H1 (cell line): ENCODE measurements at regions not wholly inside any gene's neighbourhood (a gene's known extent, or its start where the extent isn't known, plus 50 kb on each side); places are given as distances from the start of the nearest gene placed in this dataset.

Experiments used
- CTCF ChIA-PET: fragments of 300-600 bp; sonication (Branson Sonifier 250); formaldehyde crosslinking; loops from one replicate; lab custom pipeline; 2021; ENCODE audit not compliant: partially characterized antibody; lab: Charles Lee
- POLR2A ChIA-PET: fragments of 300-600 bp; sonication (Branson Sonifier 250); formaldehyde crosslinking; loops from one replicate; lab custom pipeline; 2021; ENCODE audit warnings: inconsistent platforms; ENCODE audit not compliant: partially characterized antibody; lab: Charles Lee
- DNase-seq, 2 experiments: peaks; one replicate each; pipeline versions ENCODE4 v3.0.0 to v3.0.0-alpha.2; 2010 to 2022; ENCODE audit warnings: low spot score in 2 of 2, low read depth in 1 of 2, mixed read lengths in 1 of 2
- FAIRE-seq: peaks from 2 replicates; lab custom pipeline; 2011; peaks lifted over from hg19 to GRCh38; lab: Jason Lieb, UNC
- H2AFZ ChIP-seq: 2 replicates; pipeline ENCODE4 v1.8.1; 2012; ENCODE audit warnings: low read length, inconsistent platforms
- H2AK5ac ChIP-seq: 2 replicates; pipeline ENCODE4 v1.6.1; 2013; ENCODE audit warnings: low read depth, low read length
- H2BK120ac ChIP-seq: replicated peaks from 2 replicates; pipeline ENCODE3; 2013; ENCODE audit warnings: low read depth, low read length, inconsistent platforms
- H2BK12ac ChIP-seq: 2 replicates; pipeline ENCODE4 v1.6.1; 2013; ENCODE audit warnings: low read depth, low read length
- H2BK15ac ChIP-seq: 2 replicates; pipeline ENCODE4 v1.6.1; 2013; ENCODE audit warnings: low read length
- H2BK20ac ChIP-seq: 2 replicates; pipeline ENCODE4 v1.6.1; 2013; ENCODE audit warnings: low read length
- H2BK5ac ChIP-seq: 2 replicates; pipeline ENCODE4 v1.6.1; 2013; ENCODE audit warnings: low read depth, low read length
- H3K14ac ChIP-seq: 2 replicates; pipeline ENCODE4 v1.6.1; 2013; ENCODE audit warnings: inconsistent platforms; ENCODE audit not compliant: insufficient read length
- H3K18ac ChIP-seq: 2 replicates; pipeline ENCODE4 v1.6.1; 2013; ENCODE audit warnings: low read length; ENCODE audit errors: extremely low read depth
- H3K23ac ChIP-seq: 2 replicates; pipeline ENCODE4 v1.6.1; 2013; ENCODE audit warnings: inconsistent platforms; ENCODE audit not compliant: insufficient read length
- H3K23me2 ChIP-seq: 2 replicates; pipeline ENCODE4 v1.6.1; 2013; ENCODE audit warnings: low read depth, low read length
- H3K27ac ChIP-seq: 2 replicates; pipeline ENCODE4 v1.6.1; 2011; ENCODE audit warnings: low read depth, low read length, inconsistent platforms
- H3K27me3 ChIP-seq, 4 experiments: replicated peaks in 1 of 4; 1 replicate in 1 of 4; 2 replicates in 3 of 4; pipeline versions ENCODE4 v1.6.1 to v1.8.1; 2011 to 2013; ENCODE audit warnings: low read length in 3 of 4, mild to moderate bottlenecking in 3 of 4, inconsistent platforms in 2 of 4, mixed read lengths in 2 of 4, moderate library complexity in 1 of 4; ENCODE audit not compliant: control insufficient read depth in 3 of 4, insufficient read depth in 3 of 4; ENCODE audit errors: extremely low read depth in 1 of 4
- H3K36me3 ChIP-seq, 4 experiments: 2 replicates each; pipeline versions ENCODE4 v1.6.1 to v1.8.1; 2011 to 2013; ENCODE audit warnings: mild to moderate bottlenecking in 4 of 4, low read length in 3 of 4, moderate library complexity in 2 of 4, control low read depth in 1 of 4, inconsistent platforms in 1 of 4; ENCODE audit not compliant: insufficient read depth in 4 of 4, control insufficient read depth in 2 of 4
- H3K4ac ChIP-seq: replicated peaks from 2 replicates; pipeline ENCODE3; 2013; ENCODE audit warnings: low read length, low read depth, mixed read lengths, inconsistent platforms; ENCODE audit not compliant: insufficient read length
- H3K4me1 ChIP-seq, 4 experiments: replicated peaks in 1 of 4; 1 replicate in 1 of 4; 2 replicates in 3 of 4; pipeline versions ENCODE4 v1.6.1 to v1.8.1; 2011 to 2013; ENCODE audit warnings: low read length in 3 of 4, inconsistent platforms in 2 of 4, mixed read lengths in 1 of 4; ENCODE audit not compliant: insufficient read depth in 4 of 4, control insufficient read depth in 3 of 4
- H3K4me2 ChIP-seq, 2 experiments: 2 replicates each; pipeline versions ENCODE4 v1.6.1 to v1.8.1; 2011 to 2013; ENCODE audit warnings: low read depth in 2 of 2, low read length in 2 of 2, control low read depth in 1 of 2, inconsistent platforms in 1 of 2, mild to moderate bottlenecking in 1 of 2; ENCODE audit not compliant: insufficient read depth in 1 of 2
- H3K4me3 ChIP-seq, 4 experiments: fragments of 200-600, 300-600 bp in 1 of 4; sonication (generic), shearing (Covaris generic), sonication (Bioruptor Twin) in 1 of 4; 2 replicates each; pipeline versions ENCODE4 v1.5.1 to v1.8.1; 2011 to 2016; ENCODE audit warnings: low read length in 4 of 4, low read depth in 3 of 4, control low read depth in 2 of 4, inconsistent platforms in 2 of 4, mild to moderate bottlenecking in 2 of 4, mixed read lengths in 1 of 4, moderate library complexity in 1 of 4; ENCODE audit not compliant: insufficient read depth in 2 of 4; ENCODE audit errors: extremely low read depth in 1 of 4
- H3K56ac ChIP-seq: replicated peaks from 2 replicates; pipeline ENCODE3; 2013; ENCODE audit warnings: low read depth, mild to moderate bottlenecking, mixed read lengths, low read length, inconsistent platforms; ENCODE audit not compliant: insufficient read length
- H3K79me1 ChIP-seq: 2 replicates; pipeline ENCODE4 v1.6.1; 2013; ENCODE audit warnings: low read depth, low read length, control low read depth
- H3K79me2 ChIP-seq, 2 experiments: 2 replicates each; pipeline versions ENCODE4 v1.6.1 to v1.8.1; 2012 to 2013; ENCODE audit warnings: low read length in 2 of 2, mild to moderate bottlenecking in 2 of 2, inconsistent platforms in 1 of 2; ENCODE audit not compliant: insufficient read depth in 2 of 2, control insufficient read depth in 1 of 2
- H3K9ac ChIP-seq, 4 experiments: replicated peaks in 1 of 4; 1 replicate in 1 of 4; 2 replicates in 3 of 4; pipeline versions ENCODE4 v1.6.1 to v1.8.1; 2011 to 2013; ENCODE audit warnings: low read depth in 3 of 4, low read length in 3 of 4, control low read depth in 2 of 4, mild to moderate bottlenecking in 2 of 4, moderate library complexity in 2 of 4, inconsistent platforms in 1 of 4; ENCODE audit errors: extremely low read depth in 1 of 4
- H3K9me3 ChIP-seq, 2 experiments: 2 replicates each; pipeline versions ENCODE4 v1.6.1 to v1.8.1; 2012 to 2013; ENCODE audit warnings: mild to moderate bottlenecking in 2 of 2, moderate library complexity in 2 of 2, control low read depth in 1 of 2, inconsistent platforms in 1 of 2, low read depth in 1 of 2, low read length in 1 of 2, mixed read lengths in 1 of 2; ENCODE audit not compliant: insufficient read depth in 2 of 2
- H4K20me1 ChIP-seq, 2 experiments: replicated peaks in 1 of 2; 2 replicates each; pipeline versions ENCODE3 to v1.8.1; 2011 to 2013; ENCODE audit warnings: inconsistent platforms in 2 of 2, low read length in 2 of 2, mild to moderate bottlenecking in 1 of 2; ENCODE audit not compliant: insufficient read depth in 2 of 2, control insufficient read depth in 1 of 2
- H4K5ac ChIP-seq: 2 replicates; pipeline ENCODE4 v1.6.1; 2013; ENCODE audit warnings: low read length, low read depth, mixed read lengths, inconsistent platforms; ENCODE audit not compliant: insufficient read length
- H4K8ac ChIP-seq: 2 replicates; pipeline ENCODE4 v1.8.0; 2013; ENCODE audit warnings: mild to moderate bottlenecking, moderate library complexity, low read length, inconsistent platforms; ENCODE audit not compliant: insufficient read depth; ENCODE audit errors: extremely low read depth
- H4K91ac ChIP-seq: replicated peaks from 2 replicates; pipeline ENCODE3; 2013; ENCODE audit warnings: low read length, mixed read lengths, inconsistent platforms; ENCODE audit not compliant: insufficient read length
- ATF3 ChIP-seq: IDR thresholded peaks from 2 replicates; pipeline ENCODE4 v1.6.1; 2011; ENCODE audit warnings: low read depth, mild to moderate bottlenecking, low read length; ENCODE audit not compliant: insufficient read depth
- CTBP2 ChIP-seq: IDR thresholded peaks from 2 replicates; pipeline ENCODE4 v1.7.0; 2011; ENCODE audit warnings: borderline replicate concordance, mild to moderate bottlenecking, moderate library complexity, mixed read lengths, low read length; ENCODE audit not compliant: insufficient read depth, insufficient read length
- FOSL1 ChIP-seq: IDR thresholded peaks from 2 replicates; pipeline ENCODE4 v1.6.1; 2011; ENCODE audit warnings: mild to moderate bottlenecking, low read depth, low read length, moderate library complexity; ENCODE audit not compliant: insufficient read depth
- GTF2F1 ChIP-seq: IDR thresholded peaks from 2 replicates; pipeline ENCODE4 v1.6.1; 2012; ENCODE audit warnings: low read depth, low read length, improper control_type of control experiment, borderline replicate concordance
- HDAC2 ChIP-seq, 2 experiments: fragments of 300-600 bp in 1 of 2; sonication (generic) in 1 of 2; IDR thresholded peaks; 2 replicates each; pipeline ENCODE4 v1.6.1; 2011 to 2012; ENCODE audit warnings: low read depth in 2 of 2, low read length in 2 of 2, mild to moderate bottlenecking in 2 of 2, moderate library complexity in 2 of 2, borderline replicate concordance in 1 of 2, inconsistent platforms in 1 of 2
- JUN ChIP-seq: IDR thresholded peaks from 2 replicates; pipeline ENCODE4 v1.6.1; 2011; ENCODE audit warnings: low read depth, mild to moderate bottlenecking, improper control_type of control experiment, low read length
- MAFK ChIP-seq: IDR thresholded peaks from 2 replicates; pipeline ENCODE4 v1.6.1; 2012; ENCODE audit warnings: low read depth, mild to moderate bottlenecking, improper control_type of control experiment, low read length
- NANOG ChIP-seq: IDR thresholded peaks from 2 replicates; pipeline ENCODE4 v1.6.1; 2011; ENCODE audit warnings: low read length, low read depth, mild to moderate bottlenecking, inconsistent platforms; ENCODE audit not compliant: insufficient read depth, poor library complexity, severe bottlenecking
- POU5F1 ChIP-seq: IDR thresholded peaks from 2 replicates; pipeline ENCODE4 v1.6.1; 2011; ENCODE audit warnings: low read depth, mild to moderate bottlenecking, low read length, moderate library complexity
- RFX5 ChIP-seq: IDR thresholded peaks from 2 replicates; pipeline ENCODE4 v1.6.1; 2011; ENCODE audit warnings: low read depth, low read length, improper control_type of control experiment, borderline replicate concordance
- RNF2 ChIP-seq: fragments of 200-900, 300-1000 bp; sonication (generic); IDR thresholded peaks from 2 replicates; pipeline ENCODE4 v1.7.1; 2016; ENCODE audit warnings: borderline replicate concordance, low read depth, mild to moderate bottlenecking, antibody characterized with exemption, low read length; ENCODE audit not compliant: poor library complexity, severe bottlenecking; ENCODE audit errors: missing control alignments
- SP2 ChIP-seq: IDR thresholded peaks from 2 replicates; pipeline ENCODE4 v1.6.1; 2012; ENCODE audit warnings: mild to moderate bottlenecking, low read length, inconsistent platforms
- TEAD4 ChIP-seq: IDR thresholded peaks from 2 replicates; pipeline ENCODE4 v1.6.1; 2012; ENCODE audit warnings: low read depth, low read length, inconsistent platforms, mixed read lengths
- WGBS, 2 experiments: shearing (Covaris generic) in 1 of 2; methylation state at CpG; one replicate each; pipeline versions ENCODE4 v1.1.6 to v1.1.7; 2013 to 2015; ENCODE audit warnings: low lambda C conversion rate in 2 of 2, mixed read lengths in 2 of 2, inconsistent platforms in 1 of 2, low coverage in 1 of 2, missing lambda C conversion rate in 1 of 2; ENCODE audit not compliant: insufficient replicate concordance in 2 of 2, insufficient coverage in 1 of 2, insufficient read length in 1 of 2; ENCODE audit errors: extremely low coverage in 1 of 2, missing lambda C conversion rate in 1 of 2; 5-methylcytosine and 5-hydroxymethylcytosine counted together

- H4K20me1 ChIP-seq, result no peaks in the 10 kb centered on the region
- no peak overlapping the region for H2BK120ac ChIP-seq
- no peaks in the 10 kb centered on the region for H3K27me3 ChIP-seq
- no peak overlapping the region for H3K4me2 ChIP-seq
- FAIRE-seq, result no peak
- no peaks in the 10 kb centered on the region for H3K79me1 ChIP-seq
- no peak overlapping the region for H3K27ac ChIP-seq
- no peak overlapping the region for H2AK5ac ChIP-seq
- H3K4me3 ChIP-seq, result no peak overlapping the region
- no peak overlapping the region for H2AFZ ChIP-seq
- TF ChIP-seq MAFK (no peak), RFX5 (no peak), GTF2F1 (no peak), JUN (no peak), SP2 (no peak), HDAC2 (IDR thresholded peaks at IDR 0.05; ENCODE audit: borderline replicate concordance in 1 of 2, low read depth in 2 of 2, low read length in 2 of 2) (no peak), TEAD4 (no peak), CTBP2 (no peak), RNF2 (no peak), NANOG (no peak), POU5F1 (no peak), ATF3 (no peak), FOSL1 (no peak)
- TF ChIP-seq, all 59 proteins: peak for 0
- Histone ChIP-seq H2BK5ac (no peak overlapping the region), H4K8ac (no peak overlapping the region), H4K91ac (no peak overlapping the region), H4K5ac (no peak overlapping the region), H3K79me2 (no peaks in the 10 kb centered on the region), H2BK20ac (no peak overlapping the region), H3K23me2 (no peaks in the 10 kb centered on the region), H3K4ac (no peak overlapping the region), H3K4me1 (no peaks in the 10 kb centered on the region), H2BK15ac (no peak overlapping the region), H3K56ac (no peak overlapping the region), H3K14ac (no peak overlapping the region), H3K36me3 (no peaks in the 10 kb centered on the region), H2BK12ac (no peak overlapping the region), H3K9me3 (no peaks in the 10 kb centered on the region), H3K23ac (no peak overlapping the region), H3K18ac (no peak overlapping the region), H3K9ac (no peak overlapping the region)
- POLR2A ChIA-PET, result no interaction called here
- no peak for DNase-seq
- CTCF ChIA-PET, result interaction anchor here (1.0 to 1.4 kb wide), 2 partner anchors 15 to 34 kb away, joined by 3 to 4 read pairs; no protein-coding TSS in a partner anchor
- 92% methylated on average over 5 of the region's 5 CpGs; no CpG with 5 or more reads in 1 of the 2 experiments for WGBS, 2 experiments
These were observed 580.0 kb downstream of the QKI start for GRCh38 chr6:163994566-163994965.
